Gastroesophageal sphincter (tissue), 4 donors: ENCODE measurements at regions not wholly inside any gene's neighbourhood (a gene's known extent, or its start where the extent isn't known, plus 50 kb on each side); places are given as distances from the start of the nearest gene placed in this dataset.

Source experiments
- ATAC-seq: fragments of 150-250 bp; one replicate; pipeline ENCODE4 v1.9.1; 2016; ENCODE audit warnings: mild to moderate bottlenecking, moderate library complexity
- H3K27ac ChIP-seq, 4 donors: fragments of 200-600 bp; sonication (generic) in 3 of 4; 1 replicate in 3 of 4; 2 replicates in 1 of 4; pipeline ENCODE4 v1.5.1; 2016 to 2019
- H3K27me3 ChIP-seq: fragments of 200-600 bp; sonication (generic); one replicate; pipeline ENCODE4 v1.5.1; 2019
- H3K36me3 ChIP-seq, 2 donors: fragments of 200-600 bp; sonication (generic); one replicate each; pipeline ENCODE4 v1.5.1; 2019; ENCODE audit warnings: control low read depth in 1 of 2
- H3K4me1 ChIP-seq, 3 donors: fragments of 200-600 bp; sonication (generic); 1 replicate in 2 of 3; 2 replicates in 1 of 3; pipeline ENCODE4 v1.5.1; 2016 to 2019; ENCODE audit warnings: control low read depth in 2 of 3
- H3K4me3 ChIP-seq, 2 donors: fragments of 200-600 bp; sonication (generic); one replicate each; pipeline ENCODE4 v1.5.1; 2019; ENCODE audit warnings: mild to moderate bottlenecking in 1 of 2, moderate library complexity in 1 of 2
- H3K9me3 ChIP-seq, 3 donors: fragments of 200-600 bp; sonication (generic); one replicate each; pipeline ENCODE4 v1.5.1; 2017 to 2019; ENCODE audit warnings: control low read depth in 2 of 3
- EP300 ChIP-seq: sonication (generic); formaldehyde crosslinking; IDR thresholded peaks from one replicate; pipeline ENCODE4 v1.6.1; 2017; ENCODE audit warnings: antibody characterized with exemption, mild to moderate bottlenecking
- POLR2A ChIP-seq, 2 donors: fragments of 450-650 bp; IDR thresholded peaks; one replicate each; pipeline ENCODE4 v1.6.1; 2017; ENCODE audit warnings: antibody characterized with exemption in 2 of 2, mild to moderate bottlenecking in 2 of 2, moderate library complexity in 1 of 2
- POLR2AphosphoS5 ChIP-seq: sonication (generic); formaldehyde crosslinking; IDR thresholded peaks from one replicate; pipeline ENCODE4 v1.6.1; 2017; ENCODE audit warnings: antibody characterized with exemption
- WGBS, 2 donors: methylation state at CpG; one replicate each; pipeline ENCODE4 v1.1.5; 2018; ENCODE audit warnings: low coverage in 1 of 2; 5-methylcytosine and 5-hydroxymethylcytosine counted together
- TF ChIP-seq, protein P1 (sequence below), 4 experiments: fragments of 200-600 bp in 2 of 4; fragments of 450-650 bp in 2 of 4; sonication (generic) in 1 of 4; IDR thresholded peaks; one replicate each; pipeline ENCODE4 v1.5.1; 2017 to 2019; ENCODE audit warnings: antibody characterized with exemption in 4 of 4, mild to moderate bottlenecking in 2 of 4, moderate library complexity in 2 of 4

DNA sequence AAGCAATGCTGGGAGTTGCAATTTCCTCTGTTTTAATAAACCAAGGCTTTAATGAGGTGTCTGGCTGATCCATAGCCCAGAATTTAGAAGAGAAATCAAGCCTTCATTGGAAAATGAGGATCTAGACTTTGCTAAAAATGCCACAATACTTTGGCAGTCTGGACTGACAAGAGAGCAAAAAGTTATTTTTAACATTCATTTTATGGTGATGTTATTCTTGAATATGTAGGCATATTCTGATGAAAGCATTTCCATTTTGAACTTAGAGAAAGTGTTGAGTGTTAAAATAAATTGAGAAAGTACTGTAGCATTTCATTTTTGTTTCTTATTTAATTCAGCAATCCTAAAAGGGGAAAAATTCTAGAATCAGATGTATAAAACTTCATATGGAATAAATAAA lies 151.8 kb upstream of the HNMT start:
- Histone ChIP-seq H3K4me3 (no peak overlapping the region), H3K4me1 (no peaks in the 10 kb centered on the region), H3K27ac (no peak overlapping the region), H3K36me3 (no peaks in the 10 kb centered on the region), H3K9me3 (no peaks in the 10 kb centered on the region), H3K27me3 (no peaks in the 10 kb centered on the region)
- no peak for ATAC-seq
- TF ChIP-seq POLR2AphosphoS5 (no peak), EP300 (no peak), POLR2A (IDR thresholded peaks at IDR 0.05) (no peak)
- TF ChIP-seq, protein P1, sequence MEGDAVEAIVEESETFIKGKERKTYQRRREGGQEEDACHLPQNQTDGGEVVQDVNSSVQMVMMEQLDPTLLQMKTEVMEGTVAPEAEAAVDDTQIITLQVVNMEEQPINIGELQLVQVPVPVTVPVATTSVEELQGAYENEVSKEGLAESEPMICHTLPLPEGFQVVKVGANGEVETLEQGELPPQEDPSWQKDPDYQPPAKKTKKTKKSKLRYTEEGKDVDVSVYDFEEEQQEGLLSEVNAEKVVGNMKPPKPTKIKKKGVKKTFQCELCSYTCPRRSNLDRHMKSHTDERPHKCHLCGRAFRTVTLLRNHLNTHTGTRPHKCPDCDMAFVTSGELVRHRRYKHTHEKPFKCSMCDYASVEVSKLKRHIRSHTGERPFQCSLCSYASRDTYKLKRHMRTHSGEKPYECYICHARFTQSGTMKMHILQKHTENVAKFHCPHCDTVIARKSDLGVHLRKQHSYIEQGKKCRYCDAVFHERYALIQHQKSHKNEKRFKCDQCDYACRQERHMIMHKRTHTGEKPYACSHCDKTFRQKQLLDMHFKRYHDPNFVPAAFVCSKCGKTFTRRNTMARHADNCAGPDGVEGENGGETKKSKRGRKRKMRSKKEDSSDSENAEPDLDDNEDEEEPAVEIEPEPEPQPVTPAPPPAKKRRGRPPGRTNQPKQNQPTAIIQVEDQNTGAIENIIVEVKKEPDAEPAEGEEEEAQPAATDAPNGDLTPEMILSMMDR (IDR thresholded peaks at IDR 0.05): no peak

DNA sequence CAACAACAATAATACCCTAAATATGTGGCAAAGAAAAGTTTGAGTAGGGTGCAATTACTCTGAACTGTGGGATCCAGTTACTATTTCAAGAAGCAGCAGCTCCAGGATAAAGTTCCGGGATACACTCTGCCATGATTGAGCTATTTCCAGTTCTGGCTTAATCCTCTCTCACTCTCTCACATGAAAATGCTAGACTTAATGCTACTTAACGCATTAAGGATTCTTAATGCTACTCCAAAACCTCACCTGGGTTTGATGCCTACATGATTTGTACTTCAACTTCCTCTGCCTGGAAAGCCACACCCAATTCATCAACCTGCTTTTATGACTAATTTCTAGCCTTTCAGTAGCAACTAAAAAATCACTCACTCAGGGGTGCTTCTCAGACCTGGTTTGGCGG lies 151.1 kb upstream of the HNMT start:
- Histone ChIP-seq H3K27me3 (no peaks in the 10 kb centered on the region), H3K9me3 (no peaks in the 10 kb centered on the region), H3K36me3 (no peaks in the 10 kb centered on the region), H3K4me1 (no peaks in the 10 kb centered on the region), H3K4me3 (no peak overlapping the region), H3K27ac (no peak overlapping the region)
- WGBS, 2 donors: 71 to 77% methylated on average over 1 to 3 of the region's 3 CpGs
- TF ChIP-seq POLR2AphosphoS5 (no peak), EP300 (no peak), POLR2A (IDR thresholded peaks at IDR 0.05) (no peak)
- TF ChIP-seq, protein P1 (IDR thresholded peaks at IDR 0.05): no peak
- ATAC-seq: no peak

DNA sequence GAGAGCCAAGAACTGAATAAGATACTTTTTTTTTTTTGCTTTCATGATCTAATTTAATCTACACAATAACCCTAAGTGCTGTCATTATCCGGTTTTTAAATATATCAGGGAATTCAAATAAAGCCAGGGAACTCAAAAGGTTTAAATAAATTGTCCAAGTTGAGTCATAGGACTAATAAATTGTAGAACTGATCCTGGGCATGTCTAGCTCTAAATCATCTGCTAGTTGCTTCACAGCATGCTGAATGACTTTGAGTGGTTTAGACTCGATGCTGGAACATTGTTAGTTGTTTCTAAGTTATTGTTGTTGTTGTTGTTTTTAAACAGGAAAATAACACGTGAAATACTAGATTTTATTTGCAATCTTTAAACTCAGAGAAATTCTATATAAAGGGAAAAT lies 147.2 kb upstream of the HNMT start:
- WGBS, 2 donors: 47 to 66% methylated on average over 3 of the region's 3 CpGs
- no peak for ATAC-seq

DNA sequence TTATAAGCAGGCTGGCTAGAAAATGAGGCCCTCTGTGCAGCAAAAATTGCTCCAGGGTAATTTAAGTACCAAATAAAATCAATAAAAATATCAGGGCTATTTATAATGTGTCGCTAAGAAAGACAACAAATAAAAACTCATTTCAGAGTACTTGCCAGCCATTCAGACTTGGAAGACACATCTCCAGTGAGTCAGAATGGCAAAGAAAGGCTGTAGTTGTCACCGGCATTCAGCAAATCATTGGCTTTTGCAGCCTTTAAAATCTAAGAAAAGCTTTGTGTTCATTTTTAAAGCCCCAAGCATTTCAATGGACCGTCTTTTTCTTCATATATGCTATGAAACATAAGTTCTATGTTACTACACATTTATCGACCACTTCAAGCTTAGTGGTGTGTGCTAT lies 141.1 kb upstream of the HNMT start:
- WGBS, 2 donors: 82 to 84% methylated on average over 4 of the region's 4 CpGs
- Histone ChIP-seq H3K27me3 (no peaks in the 10 kb centered on the region), H3K4me3 (no peak overlapping the region), H3K36me3 (no peaks in the 10 kb centered on the region), H3K4me1 (no peaks in the 10 kb centered on the region), H3K9me3 (peaks cover 0 to 3% (median 0%) of the 10 kb centered on the region in 3 donors), H3K27ac (no peak overlapping the region)
- TF ChIP-seq POLR2A (IDR thresholded peaks at IDR 0.05): no peak
- TF ChIP-seq, protein P1 (IDR thresholded peaks at IDR 0.05): no peak
- no peak for TF ChIP-seq EP300
- TF ChIP-seq POLR2AphosphoS5: no peak
- ATAC-seq: no peak

More for the DNA sequence above, 147.2 kb upstream of the HNMT start:
- H3K27ac ChIP-seq: no peak overlapping the region
- peaks cover 0 to 3% (median 0%) of the 10 kb centered on the region in 3 donors for H3K9me3 ChIP-seq
- no peaks in the 10 kb centered on the region for H3K36me3 ChIP-seq
- no peak for TF ChIP-seq POLR2AphosphoS5
- TF ChIP-seq, protein P1 (IDR thresholded peaks at IDR 0.05): no peak
- no peak for TF ChIP-seq POLR2A (IDR thresholded peaks at IDR 0.05)
- no peak for TF ChIP-seq EP300
- H3K4me1 ChIP-seq: no peaks in the 10 kb centered on the region
- no peaks in the 10 kb centered on the region for H3K27me3 ChIP-seq
- no peak overlapping the region for H3K4me3 ChIP-seq

DNA sequence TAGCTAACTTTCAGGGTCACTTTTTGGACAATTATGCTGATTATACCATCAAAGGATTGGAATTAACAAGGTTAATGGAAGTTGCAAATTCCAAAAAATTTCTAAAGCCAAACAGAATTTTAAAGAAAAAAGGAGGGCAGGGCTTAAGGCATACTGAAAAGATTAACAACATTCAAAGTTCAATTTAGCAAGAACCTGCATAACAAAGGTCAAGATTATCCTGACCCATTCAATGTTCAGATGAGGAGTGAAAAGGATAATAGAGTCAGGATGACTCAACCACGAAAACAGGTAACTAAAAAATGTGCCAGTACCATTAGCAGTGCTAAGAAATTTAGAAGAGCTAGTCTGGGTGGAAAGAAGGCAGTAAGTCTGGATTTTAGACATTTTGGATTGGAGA lies 139.8 kb upstream of the HNMT start:
- Histone ChIP-seq H3K4me3 (no peak overlapping the region), H3K27me3 (no peaks in the 10 kb centered on the region), H3K4me1 (no peaks in the 10 kb centered on the region), H3K9me3 (peaks cover 0 to under 1% (median 0%) of the 10 kb centered on the region in 3 donors), H3K27ac (no peak overlapping the region), H3K36me3 (no peaks in the 10 kb centered on the region)
- TF ChIP-seq EP300: no peak
- TF ChIP-seq, protein P1 (IDR thresholded peaks at IDR 0.05): no peak
- no peak for TF ChIP-seq POLR2A (IDR thresholded peaks at IDR 0.05)
- TF ChIP-seq POLR2AphosphoS5: no peak
- 29 to 53% methylated on average over 1 of the region's 1 CpG for WGBS, 2 donors
- no peak for ATAC-seq
